Suppressor macrophage treated with lipopolysaccharide for 4 hours (primary cell): ENCODE measurements at regions not wholly inside any gene's neighbourhood (a gene's known extent, or its start where the extent isn't known, plus 50 kb on each side); places are given as distances from the start of the nearest gene placed in this dataset.
"Not testable (repeated sequence)": the region's sequence is repeated elsewhere in the genome, so short reads cannot be mapped to it uniquely, and the experiment has no call there.

Source experiments
- DNase-seq: peaks from one replicate; pipeline ENCODE4 v3.0.0-alpha.2; 2020

GRCh38 chr3:87101861-87102625 lies 111.1 kb upstream of the VGLL3 start:
- DNase-seq = no peak

- not testable (repeated sequence) for DNase-seq
These were observed 106.8 kb upstream of the VGLL3 start for GRCh38 chr3:87097733-87098132.

GRCh38 chr3:87090631-87091030 lies 99.7 kb upstream of the VGLL3 start:
- DNase-seq = no peak

GRCh38 chr3:87088993-87089841 lies 98.3 kb upstream of the VGLL3 start:
- peak; percentile 66 for DNase-seq

GRCh38 chr3:87088430-87088992 lies 97.6 kb upstream of the VGLL3 start:
- DNase-seq = peak; percentile 14

GRCh38 chr3:87084868-87085267 lies 93.9 kb upstream of the VGLL3 start:
- no peak for DNase-seq

GRCh38 chr3:87082796-87083440 lies 92.0 kb upstream of the VGLL3 start:
- peak; percentile 58 for DNase-seq

GRCh38 chr3:87077355-87077754 lies 86.4 kb upstream of the VGLL3 start:
- no peak for DNase-seq

GRCh38 chr3:87076946-87077345 lies 86.0 kb upstream of the VGLL3 start:
- DNase-seq = no peak

GRCh38 chr3:87073496-87074145 lies 82.7 kb upstream of the VGLL3 start:
- DNase-seq = no peak

GRCh38 chr3:87072446-87072845 lies 81.5 kb upstream of the VGLL3 start:
- DNase-seq = no peak

- no peak for DNase-seq
These were observed 79.0 kb upstream of the VGLL3 start for GRCh38 chr3:87069971-87070370.

GRCh38 chr3:87069021-87069420 lies 78.1 kb upstream of the VGLL3 start:
- no peak for DNase-seq

- no peak for DNase-seq
These were observed 71.7 kb upstream of the VGLL3 start for GRCh38 chr3:87062685-87063084.

GRCh38 chr3:87057474-87057873 lies 66.5 kb upstream of the VGLL3 start:
- no peak for DNase-seq

- peak; percentile 44 for DNase-seq
These were observed 62.6 kb upstream of the VGLL3 start for GRCh38 chr3:87053553-87053952.

- DNase-seq = no peak
These were observed 61.7 kb upstream of the VGLL3 start for GRCh38 chr3:87052499-87053260.

- DNase-seq = no peak
These were observed 56.9 kb upstream of the VGLL3 start for GRCh38 chr3:87047852-87048251.

GRCh38 chr3:87046241-87046640 lies 55.3 kb upstream of the VGLL3 start:
- DNase-seq = no peak

GRCh38 chr3:87045473-87045872 lies 54.5 kb upstream of the VGLL3 start:
- DNase-seq = no peak

GRCh38 chr3:87044846-87045245 lies 53.9 kb upstream of the VGLL3 start:
- no peak for DNase-seq

- DNase-seq = no peak
These were observed 53.5 kb upstream of the VGLL3 start for GRCh38 chr3:87044409-87044808.
